H1 (cell line): ENCODE measurements at regions not wholly inside any gene's neighbourhood (a gene's known extent, or its start where the extent isn't known, plus 50 kb on each side); places are given as distances from the start of the nearest gene placed in this dataset.

ENCODE experiments used
- CTCF ChIA-PET: fragments of 300-600 bp; sonication (Branson Sonifier 250); formaldehyde crosslinking; loops from one replicate; lab custom pipeline; 2021; ENCODE audit not compliant: partially characterized antibody; lab: Charles Lee
- POLR2A ChIA-PET: fragments of 300-600 bp; sonication (Branson Sonifier 250); formaldehyde crosslinking; loops from one replicate; lab custom pipeline; 2021; ENCODE audit warnings: inconsistent platforms; ENCODE audit not compliant: partially characterized antibody; lab: Charles Lee
- DNase-seq, 2 experiments: peaks; one replicate each; pipeline versions ENCODE4 v3.0.0 to v3.0.0-alpha.2; 2010 to 2022; ENCODE audit warnings: low spot score in 2 of 2, low read depth in 1 of 2, mixed read lengths in 1 of 2
- FAIRE-seq: peaks from 2 replicates; lab custom pipeline; 2011; peaks lifted over from hg19 to GRCh38; lab: Jason Lieb, UNC
- H2AFZ ChIP-seq: 2 replicates; pipeline ENCODE4 v1.8.1; 2012; ENCODE audit warnings: low read length, inconsistent platforms
- H2AK5ac ChIP-seq: 2 replicates; pipeline ENCODE4 v1.6.1; 2013; ENCODE audit warnings: low read depth, low read length
- H2BK120ac ChIP-seq: replicated peaks from 2 replicates; pipeline ENCODE3; 2013; ENCODE audit warnings: low read depth, low read length, inconsistent platforms
- H2BK12ac ChIP-seq: 2 replicates; pipeline ENCODE4 v1.6.1; 2013; ENCODE audit warnings: low read depth, low read length
- H2BK15ac ChIP-seq: 2 replicates; pipeline ENCODE4 v1.6.1; 2013; ENCODE audit warnings: low read length
- H2BK20ac ChIP-seq: 2 replicates; pipeline ENCODE4 v1.6.1; 2013; ENCODE audit warnings: low read length
- H2BK5ac ChIP-seq: 2 replicates; pipeline ENCODE4 v1.6.1; 2013; ENCODE audit warnings: low read depth, low read length
- H3K14ac ChIP-seq: 2 replicates; pipeline ENCODE4 v1.6.1; 2013; ENCODE audit warnings: inconsistent platforms; ENCODE audit not compliant: insufficient read length
- H3K18ac ChIP-seq: 2 replicates; pipeline ENCODE4 v1.6.1; 2013; ENCODE audit warnings: low read length; ENCODE audit errors: extremely low read depth
- H3K23ac ChIP-seq: 2 replicates; pipeline ENCODE4 v1.6.1; 2013; ENCODE audit warnings: inconsistent platforms; ENCODE audit not compliant: insufficient read length
- H3K23me2 ChIP-seq: 2 replicates; pipeline ENCODE4 v1.6.1; 2013; ENCODE audit warnings: low read depth, low read length
- H3K27ac ChIP-seq: 2 replicates; pipeline ENCODE4 v1.6.1; 2011; ENCODE audit warnings: low read depth, low read length, inconsistent platforms
- H3K27me3 ChIP-seq, 4 experiments: replicated peaks in 1 of 4; 1 replicate in 1 of 4; 2 replicates in 3 of 4; pipeline versions ENCODE4 v1.6.1 to v1.8.1; 2011 to 2013; ENCODE audit warnings: low read length in 3 of 4, mild to moderate bottlenecking in 3 of 4, inconsistent platforms in 2 of 4, mixed read lengths in 2 of 4, moderate library complexity in 1 of 4; ENCODE audit not compliant: control insufficient read depth in 3 of 4, insufficient read depth in 3 of 4; ENCODE audit errors: extremely low read depth in 1 of 4
- H3K36me3 ChIP-seq, 4 experiments: 2 replicates each; pipeline versions ENCODE4 v1.6.1 to v1.8.1; 2011 to 2013; ENCODE audit warnings: mild to moderate bottlenecking in 4 of 4, low read length in 3 of 4, moderate library complexity in 2 of 4, control low read depth in 1 of 4, inconsistent platforms in 1 of 4; ENCODE audit not compliant: insufficient read depth in 4 of 4, control insufficient read depth in 2 of 4
- H3K4ac ChIP-seq: replicated peaks from 2 replicates; pipeline ENCODE3; 2013; ENCODE audit warnings: low read length, low read depth, mixed read lengths, inconsistent platforms; ENCODE audit not compliant: insufficient read length
- H3K4me1 ChIP-seq, 4 experiments: replicated peaks in 1 of 4; 1 replicate in 1 of 4; 2 replicates in 3 of 4; pipeline versions ENCODE4 v1.6.1 to v1.8.1; 2011 to 2013; ENCODE audit warnings: low read length in 3 of 4, inconsistent platforms in 2 of 4, mixed read lengths in 1 of 4; ENCODE audit not compliant: insufficient read depth in 4 of 4, control insufficient read depth in 3 of 4
- H3K4me2 ChIP-seq, 2 experiments: 2 replicates each; pipeline versions ENCODE4 v1.6.1 to v1.8.1; 2011 to 2013; ENCODE audit warnings: low read depth in 2 of 2, low read length in 2 of 2, control low read depth in 1 of 2, inconsistent platforms in 1 of 2, mild to moderate bottlenecking in 1 of 2; ENCODE audit not compliant: insufficient read depth in 1 of 2
- H3K4me3 ChIP-seq, 4 experiments: fragments of 200-600, 300-600 bp in 1 of 4; sonication (generic), shearing (Covaris generic), sonication (Bioruptor Twin) in 1 of 4; 2 replicates each; pipeline versions ENCODE4 v1.5.1 to v1.8.1; 2011 to 2016; ENCODE audit warnings: low read length in 4 of 4, low read depth in 3 of 4, control low read depth in 2 of 4, inconsistent platforms in 2 of 4, mild to moderate bottlenecking in 2 of 4, mixed read lengths in 1 of 4, moderate library complexity in 1 of 4; ENCODE audit not compliant: insufficient read depth in 2 of 4; ENCODE audit errors: extremely low read depth in 1 of 4
- H3K56ac ChIP-seq: replicated peaks from 2 replicates; pipeline ENCODE3; 2013; ENCODE audit warnings: low read depth, mild to moderate bottlenecking, mixed read lengths, low read length, inconsistent platforms; ENCODE audit not compliant: insufficient read length
- H3K79me1 ChIP-seq: 2 replicates; pipeline ENCODE4 v1.6.1; 2013; ENCODE audit warnings: low read depth, low read length, control low read depth
- H3K79me2 ChIP-seq, 2 experiments: 2 replicates each; pipeline versions ENCODE4 v1.6.1 to v1.8.1; 2012 to 2013; ENCODE audit warnings: low read length in 2 of 2, mild to moderate bottlenecking in 2 of 2, inconsistent platforms in 1 of 2; ENCODE audit not compliant: insufficient read depth in 2 of 2, control insufficient read depth in 1 of 2
- H3K9ac ChIP-seq, 4 experiments: replicated peaks in 1 of 4; 1 replicate in 1 of 4; 2 replicates in 3 of 4; pipeline versions ENCODE4 v1.6.1 to v1.8.1; 2011 to 2013; ENCODE audit warnings: low read depth in 3 of 4, low read length in 3 of 4, control low read depth in 2 of 4, mild to moderate bottlenecking in 2 of 4, moderate library complexity in 2 of 4, inconsistent platforms in 1 of 4; ENCODE audit errors: extremely low read depth in 1 of 4
- H3K9me3 ChIP-seq, 2 experiments: 2 replicates each; pipeline versions ENCODE4 v1.6.1 to v1.8.1; 2012 to 2013; ENCODE audit warnings: mild to moderate bottlenecking in 2 of 2, moderate library complexity in 2 of 2, control low read depth in 1 of 2, inconsistent platforms in 1 of 2, low read depth in 1 of 2, low read length in 1 of 2, mixed read lengths in 1 of 2; ENCODE audit not compliant: insufficient read depth in 2 of 2
- H4K20me1 ChIP-seq, 2 experiments: replicated peaks in 1 of 2; 2 replicates each; pipeline versions ENCODE3 to v1.8.1; 2011 to 2013; ENCODE audit warnings: inconsistent platforms in 2 of 2, low read length in 2 of 2, mild to moderate bottlenecking in 1 of 2; ENCODE audit not compliant: insufficient read depth in 2 of 2, control insufficient read depth in 1 of 2
- H4K5ac ChIP-seq: 2 replicates; pipeline ENCODE4 v1.6.1; 2013; ENCODE audit warnings: low read length, low read depth, mixed read lengths, inconsistent platforms; ENCODE audit not compliant: insufficient read length
- H4K8ac ChIP-seq: 2 replicates; pipeline ENCODE4 v1.8.0; 2013; ENCODE audit warnings: mild to moderate bottlenecking, moderate library complexity, low read length, inconsistent platforms; ENCODE audit not compliant: insufficient read depth; ENCODE audit errors: extremely low read depth
- H4K91ac ChIP-seq: replicated peaks from 2 replicates; pipeline ENCODE3; 2013; ENCODE audit warnings: low read length, mixed read lengths, inconsistent platforms; ENCODE audit not compliant: insufficient read length
- BACH1 ChIP-seq: IDR thresholded peaks from 2 replicates; pipeline ENCODE4 v1.6.1; 2012; ENCODE audit warnings: low read length, improper control_type of control experiment
- GTF2F1 ChIP-seq: IDR thresholded peaks from 2 replicates; pipeline ENCODE4 v1.6.1; 2012; ENCODE audit warnings: low read depth, low read length, improper control_type of control experiment, borderline replicate concordance
- RFX5 ChIP-seq: IDR thresholded peaks from 2 replicates; pipeline ENCODE4 v1.6.1; 2011; ENCODE audit warnings: low read depth, low read length, improper control_type of control experiment, borderline replicate concordance
- TBP ChIP-seq: IDR thresholded peaks from 2 replicates; pipeline ENCODE4 v1.6.1; 2011; ENCODE audit warnings: low read depth, low read length, improper control_type of control experiment
- WGBS, 2 experiments: shearing (Covaris generic) in 1 of 2; methylation state at CpG; one replicate each; pipeline versions ENCODE4 v1.1.6 to v1.1.7; 2013 to 2015; ENCODE audit warnings: low lambda C conversion rate in 2 of 2, mixed read lengths in 2 of 2, inconsistent platforms in 1 of 2, low coverage in 1 of 2, missing lambda C conversion rate in 1 of 2; ENCODE audit not compliant: insufficient replicate concordance in 2 of 2, insufficient coverage in 1 of 2, insufficient read length in 1 of 2; ENCODE audit errors: extremely low coverage in 1 of 2, missing lambda C conversion rate in 1 of 2; 5-methylcytosine and 5-hydroxymethylcytosine counted together

DNA sequence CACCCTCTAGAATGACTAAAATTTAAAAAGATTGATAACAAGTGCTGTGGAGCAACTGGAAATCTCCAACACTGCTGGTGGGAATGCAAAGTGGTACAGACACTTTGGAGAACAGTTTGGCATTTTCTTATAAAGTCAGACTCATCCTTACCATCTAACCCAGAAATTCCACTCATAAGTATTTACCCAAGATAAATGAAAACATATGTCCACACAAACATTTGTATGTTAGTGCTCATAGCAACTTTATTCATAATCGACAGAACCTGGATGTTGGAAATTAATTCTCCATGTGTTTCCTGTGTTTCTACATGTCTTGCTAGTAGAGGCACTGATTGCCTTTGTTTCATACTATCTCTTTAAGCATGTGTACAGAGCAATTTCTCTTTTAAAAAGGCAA, 282.4 kb downstream of the AHR start:
- Histone ChIP-seq H3K27me3 (peaks cover 0 to 1% (median 0%) of the 10 kb centered on the region in 4 experiments; a peak in 1 of 7 replicates), H3K56ac (no peak overlapping the region), H3K79me1 (no peaks in the 10 kb centered on the region), H3K4ac (no peak overlapping the region), H3K4me3 (no peak overlapping the region), H2AK5ac (no peak overlapping the region), H3K36me3 (no peaks in the 10 kb centered on the region), H2BK5ac (no peak overlapping the region), H3K4me1 (no peaks in the 10 kb centered on the region), H3K14ac (no peak overlapping the region), H3K79me2 (no peaks in the 10 kb centered on the region), H3K18ac (no peak overlapping the region), H3K23ac (no peak overlapping the region), H3K23me2 (no peaks in the 10 kb centered on the region), H4K91ac (no peak overlapping the region), H4K8ac (no peak overlapping the region), H2BK120ac (no peak overlapping the region), H2AFZ (no peak overlapping the region), H3K9ac (no peak overlapping the region), H2BK15ac (no peak overlapping the region), H3K9me3 (no peaks in the 10 kb centered on the region), H3K27ac (no peak overlapping the region), H4K5ac (no peak overlapping the region), H4K20me1 (no peaks in the 10 kb centered on the region), H2BK20ac (no peak overlapping the region), H2BK12ac (no peak overlapping the region), H3K4me2 (no peak overlapping the region)
- no peak for FAIRE-seq
- CTCF ChIA-PET: no interaction called here
- whole genome bisulfite sequencing, 2 experiments: 81% methylated on average over 1 of the region's 1 CpG; no CpG with 5 or more reads in 1 of the 2 experiments
- no peak for TF ChIP-seq RFX5
- TF ChIP-seq BACH1: no peak
- TF ChIP-seq TBP: no peak
- no peak for TF ChIP-seq GTF2F1
- POLR2A ChIA-PET: no interaction called here
- no peak for DNase-seq
